ENCODE measurements at regions not wholly inside any gene's neighbourhood (a gene's known extent, or its start where the extent isn't known, plus 50 kb on each side); places are given as distances from the start of the nearest gene placed in this dataset.

- DNase-seq (ENCODE audit: extremely low read depth, insufficient read length): no peak
- H3K4me3 ChIP-seq (replicated peaks; ENCODE audit: low read depth, low read length): no peak overlapping the region
- no peaks in the 10 kb centered on the region for H3K36me3 ChIP-seq (ENCODE audit: control insufficient read depth, insufficient read depth, low read length)
- peak; percentile 14 for TF ChIP-seq CTCF (IDR thresholded peaks at IDR 0.05; ENCODE audit: insufficient read depth, low read length, poor library complexity, severe bottlenecking)
- H3K27me3 ChIP-seq (replicated peaks; ENCODE audit: control insufficient read depth, insufficient read depth, low read length): no peaks in the 10 kb centered on the region
Observed at GRCh38 chr4:124943938-124944337, 231.4 kb upstream of the ANKRD50 start.

- H3K27me3 ChIP-seq (replicated peaks; ENCODE audit: control insufficient read depth, insufficient read depth, low read length): no peaks in the 10 kb centered on the region
- no peaks in the 10 kb centered on the region for H3K36me3 ChIP-seq (ENCODE audit: control insufficient read depth, insufficient read depth, low read length)
- H3K4me3 ChIP-seq (replicated peaks; ENCODE audit: low read depth, low read length): no peak overlapping the region
- no peak for TF ChIP-seq CTCF (IDR thresholded peaks at IDR 0.05; ENCODE audit: insufficient read depth, low read length, poor library complexity, severe bottlenecking)
- no peak for DNase-seq (ENCODE audit: extremely low read depth, insufficient read length)
Observed at GRCh38 chr4:124943145-124943889, 230.8 kb upstream of the ANKRD50 start.

GRCh38 chr4:124941267-124941666 is 228.7 kb upstream of the ANKRD50 start:
- DNase-seq (ENCODE audit: extremely low read depth, insufficient read length): no peak
- TF ChIP-seq CTCF (IDR thresholded peaks at IDR 0.05; ENCODE audit: insufficient read depth, low read length, poor library complexity, severe bottlenecking): no peak
- H3K36me3 ChIP-seq (ENCODE audit: control insufficient read depth, insufficient read depth, low read length): no peaks in the 10 kb centered on the region
- no peak overlapping the region for H3K4me3 ChIP-seq (replicated peaks; ENCODE audit: low read depth, low read length)
- H3K27me3 ChIP-seq (replicated peaks; ENCODE audit: control insufficient read depth, insufficient read depth, low read length): no peaks in the 10 kb centered on the region

GRCh38 chr4:124940387-124940786 is 227.9 kb upstream of the ANKRD50 start:
- Histone ChIP-seq H3K4me3 (replicated peaks; ENCODE audit: low read depth, low read length) (no peak overlapping the region), H3K36me3 (ENCODE audit: control insufficient read depth, insufficient read depth, low read length) (no peaks in the 10 kb centered on the region)
- no peak for DNase-seq (ENCODE audit: extremely low read depth, insufficient read length)

GRCh38 chr4:124939908-124940307 is 227.4 kb upstream of the ANKRD50 start:
- DNase-seq (ENCODE audit: extremely low read depth, insufficient read length): no peak
- TF ChIP-seq CTCF (IDR thresholded peaks at IDR 0.05; ENCODE audit: insufficient read depth, low read length, poor library complexity, severe bottlenecking): no peak
- H3K36me3 ChIP-seq (ENCODE audit: control insufficient read depth, insufficient read depth, low read length): no peaks in the 10 kb centered on the region
- no peak overlapping the region for H3K4me3 ChIP-seq (replicated peaks; ENCODE audit: low read depth, low read length)
- H3K27me3 ChIP-seq (replicated peaks; ENCODE audit: control insufficient read depth, insufficient read depth, low read length): no peaks in the 10 kb centered on the region

More at GRCh38 chr4:124940387-124940786, 227.9 kb upstream of the ANKRD50 start:
- no peaks in the 10 kb centered on the region for H3K27me3 ChIP-seq (replicated peaks; ENCODE audit: control insufficient read depth, insufficient read depth, low read length)
- no peak for TF ChIP-seq CTCF (IDR thresholded peaks at IDR 0.05; ENCODE audit: insufficient read depth, low read length, poor library complexity, severe bottlenecking)
